ENCODE measurements at regions not wholly inside any gene's neighbourhood (a gene's known extent, or its start where the extent isn't known, plus 50 kb on each side); places are given as distances from the start of the nearest gene placed in this dataset.

- Histone ChIP-seq H3K9me3 (no peaks in the 10 kb centered on the region), H3K4me1 (no peaks in the 10 kb centered on the region), H3K4me3 (ENCODE audit: low read depth, low read length) (no peak overlapping the region), H3K27me3 (no peaks in the 10 kb centered on the region), H3K36me3 (no peaks in the 10 kb centered on the region)
- no peak for DNase-seq
- TF ChIP-seq, protein P1, sequence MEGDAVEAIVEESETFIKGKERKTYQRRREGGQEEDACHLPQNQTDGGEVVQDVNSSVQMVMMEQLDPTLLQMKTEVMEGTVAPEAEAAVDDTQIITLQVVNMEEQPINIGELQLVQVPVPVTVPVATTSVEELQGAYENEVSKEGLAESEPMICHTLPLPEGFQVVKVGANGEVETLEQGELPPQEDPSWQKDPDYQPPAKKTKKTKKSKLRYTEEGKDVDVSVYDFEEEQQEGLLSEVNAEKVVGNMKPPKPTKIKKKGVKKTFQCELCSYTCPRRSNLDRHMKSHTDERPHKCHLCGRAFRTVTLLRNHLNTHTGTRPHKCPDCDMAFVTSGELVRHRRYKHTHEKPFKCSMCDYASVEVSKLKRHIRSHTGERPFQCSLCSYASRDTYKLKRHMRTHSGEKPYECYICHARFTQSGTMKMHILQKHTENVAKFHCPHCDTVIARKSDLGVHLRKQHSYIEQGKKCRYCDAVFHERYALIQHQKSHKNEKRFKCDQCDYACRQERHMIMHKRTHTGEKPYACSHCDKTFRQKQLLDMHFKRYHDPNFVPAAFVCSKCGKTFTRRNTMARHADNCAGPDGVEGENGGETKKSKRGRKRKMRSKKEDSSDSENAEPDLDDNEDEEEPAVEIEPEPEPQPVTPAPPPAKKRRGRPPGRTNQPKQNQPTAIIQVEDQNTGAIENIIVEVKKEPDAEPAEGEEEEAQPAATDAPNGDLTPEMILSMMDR (IDR thresholded peaks at IDR 0.05; ENCODE audit: low read depth, low read length), result no peak
Measured at GRCh38 chr21:16058896-16059295, 329.1 kb downstream of the USP25 start.

GRCh38 chr21:16059981-16060380 lies 330.2 kb downstream of the USP25 start:
- TF ChIP-seq, protein P1 (IDR thresholded peaks at IDR 0.05; ENCODE audit: low read depth, low read length), result no peak
- no peaks in the 10 kb centered on the region for H3K36me3 ChIP-seq
- H3K9me3 ChIP-seq, result no peaks in the 10 kb centered on the region
- H3K4me3 ChIP-seq (ENCODE audit: low read depth, low read length), result no peak overlapping the region
- H3K4me1 ChIP-seq, result no peaks in the 10 kb centered on the region
- DNase-seq, result no peak
- H3K27me3 ChIP-seq, result no peaks in the 10 kb centered on the region

DNA sequence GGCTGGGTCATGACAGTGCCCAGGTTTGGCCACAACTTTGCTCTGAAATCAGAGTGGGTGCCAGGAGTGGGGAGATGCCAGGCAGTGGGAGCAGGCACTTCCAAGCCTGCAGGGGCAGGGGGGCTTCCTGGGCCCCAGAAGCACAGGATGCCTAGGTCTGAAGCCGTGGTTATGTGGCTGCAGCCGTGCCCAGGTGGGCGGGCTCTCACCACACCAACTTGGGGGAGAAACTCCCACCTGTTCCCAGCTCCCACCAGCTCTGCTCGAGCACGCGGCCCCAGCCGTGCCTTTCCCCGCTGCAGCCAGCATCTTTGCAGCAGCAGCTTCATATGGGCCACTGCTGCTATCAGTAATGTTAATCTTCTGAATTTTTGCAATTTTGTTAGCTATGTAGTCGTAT lies 331.4 kb downstream of the USP25 start:
- Histone ChIP-seq H3K4me3 (ENCODE audit: low read depth, low read length) (no peak overlapping the region), H3K27me3 (no peaks in the 10 kb centered on the region), H3K36me3 (no peaks in the 10 kb centered on the region), H3K4me1 (no peaks in the 10 kb centered on the region), H3K9me3 (no peaks in the 10 kb centered on the region)
- TF ChIP-seq, protein P1 (IDR thresholded peaks at IDR 0.05; ENCODE audit: low read depth, low read length), result no peak
- DNase-seq, result no peak

DNA sequence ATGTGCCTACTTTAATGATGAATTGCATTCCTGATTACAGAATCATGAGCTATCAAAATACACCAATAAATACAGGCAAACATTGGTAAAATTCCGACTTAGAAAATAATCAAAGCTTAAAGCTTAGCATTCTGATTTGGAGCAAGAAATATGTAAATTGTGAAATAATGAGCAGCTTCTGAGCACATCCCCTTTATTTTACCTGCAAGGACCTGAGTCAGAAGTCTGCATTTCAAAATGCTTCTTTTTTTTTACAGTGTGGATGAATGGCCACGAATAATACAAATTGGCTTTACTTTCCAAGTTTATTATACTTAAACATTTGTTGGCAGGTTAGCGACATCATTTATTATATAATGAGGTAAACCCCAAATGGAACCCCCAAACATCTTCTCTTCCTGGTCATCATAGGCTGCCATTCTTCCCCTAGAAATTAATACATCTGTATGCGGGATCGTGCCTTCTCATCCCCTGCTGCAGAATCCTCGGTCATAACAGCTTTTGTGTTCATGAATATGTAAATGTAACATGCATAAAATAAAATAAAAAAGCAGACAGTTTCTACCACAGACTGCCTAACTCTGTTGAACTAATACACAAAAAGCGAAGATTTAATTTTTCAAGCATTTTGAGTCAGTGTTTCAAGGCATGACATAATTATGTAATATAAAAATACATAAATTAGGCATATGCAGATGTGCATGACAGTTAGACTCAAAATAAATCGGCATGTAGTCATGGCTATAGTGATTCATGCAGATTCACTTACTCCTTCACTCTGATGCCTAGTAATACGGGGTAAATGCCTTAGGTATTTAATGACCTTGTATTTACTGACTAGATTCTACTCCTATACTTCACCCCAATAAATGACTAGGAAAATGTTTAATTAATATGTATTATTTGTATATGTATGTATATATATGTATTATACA lies 339.7 kb downstream of the USP25 start:
- peaks cover 7% of the 10 kb centered on the region for H3K4me1 ChIP-seq
- peak overlapping the region; percentile 80 for H3K4me3 ChIP-seq (ENCODE audit: low read depth, low read length)
- no peaks in the 10 kb centered on the region for H3K36me3 ChIP-seq
- TF ChIP-seq, protein P1 (IDR thresholded peaks at IDR 0.05; ENCODE audit: low read depth, low read length), result no peak
- no peaks in the 10 kb centered on the region for H3K27me3 ChIP-seq
- no peaks in the 10 kb centered on the region for H3K9me3 ChIP-seq
- no peak for DNase-seq

DNA sequence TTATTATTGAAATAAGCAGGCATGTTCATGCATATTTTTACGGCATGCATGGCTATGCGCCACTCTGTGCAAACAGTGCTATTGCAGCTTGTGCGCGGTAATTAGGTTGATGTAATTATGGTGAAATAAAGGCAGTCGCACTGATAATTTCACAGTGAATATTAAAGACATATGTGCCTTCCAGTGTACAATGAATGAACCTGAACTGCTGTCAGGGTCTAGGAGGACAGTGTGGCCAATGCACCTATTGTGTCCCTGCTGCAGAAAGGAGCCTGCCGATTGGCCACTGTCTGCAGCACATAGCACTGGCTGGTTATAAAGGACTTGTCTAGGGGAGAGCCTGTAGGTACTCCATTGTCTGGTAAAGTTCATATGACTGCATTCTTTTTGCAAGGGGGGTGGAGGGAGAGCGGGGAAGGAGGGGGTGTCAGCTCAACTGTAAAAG lies 340.4 kb downstream of the USP25 start:
- no peaks in the 10 kb centered on the region for H3K9me3 ChIP-seq
- H3K4me1 ChIP-seq, result peaks cover 7% of the 10 kb centered on the region
- no peaks in the 10 kb centered on the region for H3K27me3 ChIP-seq
- TF ChIP-seq, protein P1 (IDR thresholded peaks at IDR 0.05; ENCODE audit: low read depth, low read length), result peak; percentile 43
- H3K4me3 ChIP-seq (ENCODE audit: low read depth, low read length), result peak overlapping the region; percentile 80
- H3K36me3 ChIP-seq, result no peaks in the 10 kb centered on the region
- DNase-seq, result peak; percentile 66

GRCh38 chr21:16071092-16071491 lies 341.3 kb downstream of the USP25 start:
- peak overlapping the region; percentile 80 for H3K4me3 ChIP-seq (ENCODE audit: low read depth, low read length)
- DNase-seq, result peak; percentile 65
- H3K27me3 ChIP-seq, result no peaks in the 10 kb centered on the region
- peaks cover 7% of the 10 kb centered on the region for H3K4me1 ChIP-seq
- H3K9me3 ChIP-seq, result no peaks in the 10 kb centered on the region
- no peaks in the 10 kb centered on the region for H3K36me3 ChIP-seq
- TF ChIP-seq, protein P1 (IDR thresholded peaks at IDR 0.05; ENCODE audit: low read depth, low read length), result no peak
